GM12875 (cell line): ENCODE measurements at regions not wholly inside any gene's neighbourhood (a gene's known extent, or its start where the extent isn't known, plus 50 kb on each side); places are given as distances from the start of the nearest gene placed in this dataset.
"Not testable (repeated sequence)": the region's sequence is repeated elsewhere in the genome, so short reads cannot be mapped to it uniquely, and the experiment has no call there.

Source experiments
- H3K4me3 ChIP-seq: one replicate; pipeline ENCODE4 v1.5.1; 2011; ENCODE audit warnings: low read depth, low read length, control low read depth
- CTCF ChIP-seq: IDR thresholded peaks from 2 replicates; pipeline ENCODE4 v1.5.1; 2011; ENCODE audit warnings: low read depth, mild to moderate bottlenecking, control low read depth, inconsistent platforms, low read length, moderate library complexity, borderline replicate concordance; ENCODE audit not compliant: insufficient read depth

GRCh38 chr5:77908787-77909186 lies 132.6 kb upstream of the TBCA start:
- no peak for TF ChIP-seq CTCF
- H3K4me3 ChIP-seq, result no peak overlapping the region

- TF ChIP-seq CTCF, result no peak
- no peak overlapping the region for H3K4me3 ChIP-seq
Observed at GRCh38 chr5:77907786-77908185, 131.6 kb upstream of the TBCA start.

- no peak for TF ChIP-seq CTCF
- H3K4me3 ChIP-seq, result no peak overlapping the region
Observed at GRCh38 chr5:77906806-77907205, 130.7 kb upstream of the TBCA start.

GRCh38 chr5:77904362-77904761 lies 128.2 kb upstream of the TBCA start:
- no peak overlapping the region for H3K4me3 ChIP-seq
- no peak for TF ChIP-seq CTCF

- no peak for TF ChIP-seq CTCF
Observed at GRCh38 chr5:77900691-77901090, 124.6 kb upstream of the TBCA start.

GRCh38 chr5:77898385-77898784 lies 122.2 kb upstream of the TBCA start:
- H3K4me3 ChIP-seq, result no peak overlapping the region
- no peak for TF ChIP-seq CTCF

More at GRCh38 chr5:77900691-77901090, 124.6 kb upstream of the TBCA start:
- H3K4me3 ChIP-seq, result no peak overlapping the region

- no peak overlapping the region for H3K4me3 ChIP-seq
- no peak for TF ChIP-seq CTCF
Observed at GRCh38 chr5:77896338-77896737, 120.2 kb upstream of the TBCA start.

- not testable (repeated sequence) for H3K4me3 ChIP-seq
Observed at GRCh38 chr5:77894103-77894502, 118.0 kb upstream of the TBCA start.
